NT2/D1 (cell line): ENCODE measurements at regions not wholly inside any gene's neighbourhood (a gene's known extent, or its start where the extent isn't known, plus 50 kb on each side); places are given as distances from the start of the nearest gene placed in this dataset.

Source experiments
- DNase-seq: peaks from one replicate; pipeline ENCODE4 v3.0.0-alpha.2; 2011; ENCODE audit warnings: low read depth, low spot score
- H3K27me3 ChIP-seq: 2 replicates; pipeline ENCODE4 v1.6.0; 2011; ENCODE audit warnings: mild to moderate bottlenecking; ENCODE audit not compliant: insufficient read length, insufficient read depth
- H3K36me3 ChIP-seq: 2 replicates; pipeline ENCODE4 v1.6.1; 2011; ENCODE audit warnings: mild to moderate bottlenecking, low read length, mixed read lengths; ENCODE audit not compliant: insufficient read depth, insufficient read length
- H3K4me1 ChIP-seq: 2 replicates; pipeline ENCODE4 v1.5.1; 2011; ENCODE audit not compliant: insufficient read depth, insufficient read length
- H3K4me3 ChIP-seq: 2 replicates; pipeline ENCODE4 v1.5.1; 2011; ENCODE audit warnings: low read depth; ENCODE audit not compliant: insufficient read length
- H3K9ac ChIP-seq: 2 replicates; pipeline ENCODE4 v1.6.0; 2011; ENCODE audit warnings: low read depth; ENCODE audit not compliant: insufficient read length
- H3K9me3 ChIP-seq: 2 replicates; pipeline ENCODE4 v1.5.1; 2011; ENCODE audit warnings: mild to moderate bottlenecking, low read length; ENCODE audit not compliant: insufficient read depth
- SUZ12 ChIP-seq: IDR thresholded peaks from 2 replicates; pipeline ENCODE4 v1.6.1; 2011; ENCODE audit not compliant: insufficient read length, insufficient read depth; ENCODE audit errors: extremely low read depth
- YY1 ChIP-seq: IDR thresholded peaks from 2 replicates; pipeline ENCODE4 v1.6.1; 2011; ENCODE audit not compliant: insufficient read length, insufficient read depth
- ZNF274 ChIP-seq: IDR thresholded peaks from 2 replicates; pipeline ENCODE4 v1.6.1; 2011; ENCODE audit warnings: mild to moderate bottlenecking, low read depth, low read length

GRCh38 chr17:77512062-77512946, 371.5 kb downstream of the SEC14L1 start:
- Histone ChIP-seq H3K4me1 (peaks cover 10% of the 10 kb centered on the region), H3K9ac (no peak overlapping the region), H3K9me3 (peaks cover 33% of the 10 kb centered on the region), H3K36me3 (no peaks in the 10 kb centered on the region), H3K4me3 (no peak overlapping the region), H3K27me3 (no peaks in the 10 kb centered on the region)
- TF ChIP-seq YY1 (no peak), SUZ12 (no peak), ZNF274 (no peak)
- no peak for DNase-seq

- TF ChIP-seq SUZ12 = no peak
- no peak for TF ChIP-seq ZNF274
- no peak for TF ChIP-seq YY1
- no peak overlapping the region for H3K9ac ChIP-seq
- peaks cover 36% of the 10 kb centered on the region for H3K9me3 ChIP-seq
- no peak overlapping the region for H3K4me3 ChIP-seq
- DNase-seq = no peak
- H3K4me1 ChIP-seq = peaks cover 6% of the 10 kb centered on the region
- H3K27me3 ChIP-seq = no peaks in the 10 kb centered on the region
- no peaks in the 10 kb centered on the region for H3K36me3 ChIP-seq
Measured at GRCh38 chr17:77513045-77513444, 372.3 kb downstream of the SEC14L1 start.

- peaks cover 34% of the 10 kb centered on the region for H3K9me3 ChIP-seq
- H3K36me3 ChIP-seq = no peaks in the 10 kb centered on the region
- no peak overlapping the region for H3K4me3 ChIP-seq
- no peak for DNase-seq
- H3K4me1 ChIP-seq = no peaks in the 10 kb centered on the region
- no peak overlapping the region for H3K9ac ChIP-seq
- no peak for TF ChIP-seq ZNF274
- no peak for TF ChIP-seq YY1
- no peak for TF ChIP-seq SUZ12
- no peaks in the 10 kb centered on the region for H3K27me3 ChIP-seq
Measured at GRCh38 chr17:77515227-77515626, 374.5 kb downstream of the SEC14L1 start.

- Histone ChIP-seq H3K4me3 (no peak overlapping the region), H3K36me3 (no peaks in the 10 kb centered on the region), H3K9ac (no peak overlapping the region), H3K27me3 (no peaks in the 10 kb centered on the region), H3K4me1 (no peaks in the 10 kb centered on the region), H3K9me3 (peaks cover 17% of the 10 kb centered on the region)
- no peak for DNase-seq
- TF ChIP-seq ZNF274 (no peak), YY1 (no peak), SUZ12 (no peak)
Measured at GRCh38 chr17:77516902-77517301, 376.1 kb downstream of the SEC14L1 start.

- Histone ChIP-seq H3K9me3 (peaks cover 23% of the 10 kb centered on the region), H3K36me3 (no peaks in the 10 kb centered on the region), H3K4me1 (no peaks in the 10 kb centered on the region), H3K4me3 (no peak overlapping the region), H3K9ac (no peak overlapping the region), H3K27me3 (no peaks in the 10 kb centered on the region)
- no peak for TF ChIP-seq YY1
- no peak for TF ChIP-seq SUZ12
- TF ChIP-seq ZNF274 = no peak
- DNase-seq = no peak
Measured at GRCh38 chr17:77521076-77521475, 380.3 kb downstream of the SEC14L1 start.

- Histone ChIP-seq H3K4me3 (no peak overlapping the region), H3K4me1 (no peaks in the 10 kb centered on the region), H3K36me3 (no peaks in the 10 kb centered on the region), H3K9ac (no peak overlapping the region), H3K9me3 (peaks cover 27% of the 10 kb centered on the region; the same call in 1 of the 2 replicates), H3K27me3 (peaks cover 8% of the 10 kb centered on the region)
- TF ChIP-seq ZNF274 = no peak
- no peak for TF ChIP-seq YY1
- TF ChIP-seq SUZ12 = no peak
- no peak for DNase-seq
Measured at GRCh38 chr17:77523540-77523939, 382.8 kb downstream of the SEC14L1 start.

GRCh38 chr17:77526259-77526711, 385.5 kb downstream of the SEC14L1 start:
- no peak for TF ChIP-seq ZNF274
- no peak for TF ChIP-seq YY1
- TF ChIP-seq SUZ12 = no peak

More at GRCh38 chr17:77526259-77526711, 385.5 kb downstream of the SEC14L1 start:
- Histone ChIP-seq H3K4me3 (no peak overlapping the region), H3K9ac (no peak overlapping the region), H3K4me1 (peaks cover 2% of the 10 kb centered on the region), H3K36me3 (no peaks in the 10 kb centered on the region), H3K9me3 (peaks cover 27% of the 10 kb centered on the region; the same call in 1 of the 2 replicates), H3K27me3 (peaks cover 26% of the 10 kb centered on the region)
- DNase-seq = no peak
